ENCODE measurements at regions not wholly inside any gene's neighbourhood (a gene's known extent, or its start where the extent isn't known, plus 50 kb on each side); places are given as distances from the start of the nearest gene placed in this dataset.

DNA sequence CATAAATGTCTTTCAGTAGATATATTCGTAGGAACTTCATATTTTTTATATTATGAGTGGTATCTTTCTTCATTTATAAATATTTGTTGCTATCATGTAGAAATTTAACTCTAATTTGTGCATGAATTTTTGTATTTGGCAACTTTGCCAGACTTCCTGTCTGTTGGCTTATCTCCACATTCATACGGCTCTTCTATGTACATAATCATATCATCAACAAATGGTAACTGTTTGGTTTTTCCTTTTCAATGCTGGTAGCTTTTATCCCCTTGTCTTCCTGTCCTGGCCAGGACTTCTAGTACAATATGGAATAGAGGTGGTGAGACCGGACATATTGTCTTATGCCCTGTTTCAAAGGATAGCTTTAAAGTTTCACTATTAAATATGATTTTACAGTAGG, 132.3 kb upstream of the COL5A1 start:
- TF ChIP-seq, protein P1, sequence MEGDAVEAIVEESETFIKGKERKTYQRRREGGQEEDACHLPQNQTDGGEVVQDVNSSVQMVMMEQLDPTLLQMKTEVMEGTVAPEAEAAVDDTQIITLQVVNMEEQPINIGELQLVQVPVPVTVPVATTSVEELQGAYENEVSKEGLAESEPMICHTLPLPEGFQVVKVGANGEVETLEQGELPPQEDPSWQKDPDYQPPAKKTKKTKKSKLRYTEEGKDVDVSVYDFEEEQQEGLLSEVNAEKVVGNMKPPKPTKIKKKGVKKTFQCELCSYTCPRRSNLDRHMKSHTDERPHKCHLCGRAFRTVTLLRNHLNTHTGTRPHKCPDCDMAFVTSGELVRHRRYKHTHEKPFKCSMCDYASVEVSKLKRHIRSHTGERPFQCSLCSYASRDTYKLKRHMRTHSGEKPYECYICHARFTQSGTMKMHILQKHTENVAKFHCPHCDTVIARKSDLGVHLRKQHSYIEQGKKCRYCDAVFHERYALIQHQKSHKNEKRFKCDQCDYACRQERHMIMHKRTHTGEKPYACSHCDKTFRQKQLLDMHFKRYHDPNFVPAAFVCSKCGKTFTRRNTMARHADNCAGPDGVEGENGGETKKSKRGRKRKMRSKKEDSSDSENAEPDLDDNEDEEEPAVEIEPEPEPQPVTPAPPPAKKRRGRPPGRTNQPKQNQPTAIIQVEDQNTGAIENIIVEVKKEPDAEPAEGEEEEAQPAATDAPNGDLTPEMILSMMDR (IDR thresholded peaks at IDR 0.05) = no peak
- no peak for TF ChIP-seq POLR2A (IDR thresholded peaks at IDR 0.05)
